ENCODE measurements at regions not wholly inside any gene's neighbourhood (a gene's known extent, or its start where the extent isn't known, plus 50 kb on each side); places are given as distances from the start of the nearest gene placed in this dataset.

- TF ChIP-seq CTCF (conservative IDR thresholded peaks at IDR 0.05; ENCODE audit: low read depth in 2 of 2): no peak
- no peak for TF ChIP-seq EZH2 (IDR thresholded peaks at IDR 0.05; ENCODE audit: low read depth, unreplicated experiment)
- no peak for TF ChIP-seq POLR2AphosphoS5 (IDR thresholded peaks at IDR 0.05; ENCODE audit: low read depth)
Observed at GRCh38 chr2:11055679-11056215, 99.5 kb upstream of the SLC66A3 start.

All from GM23338 (cell line).